Smooth muscle cell (in vitro differentiated cells): ENCODE measurements at regions not wholly inside any gene's neighbourhood (a gene's known extent, or its start where the extent isn't known, plus 50 kb on each side); places are given as distances from the start of the nearest gene placed in this dataset.

Source experiments
- DNase-seq: peaks from one replicate; lab custom pipeline; 2025; ENCODE audit not compliant: unreplicated experiment; lab: John Stamatoyannopoulos, UW
- H2AFZ ChIP-seq: fragments of 200-600 bp; sonication (generic); 2 replicates; pipeline ENCODE4 v1.6.0; 2016; ENCODE audit warnings: antibody characterized with exemption, low read depth, mild to moderate bottlenecking
- H3F3A ChIP-seq: fragments of 200-600 bp; sonication (generic); 2 replicates; pipeline ENCODE4 v1.6.0; 2017; ENCODE audit warnings: antibody characterized with exemption, low read depth
- H3K27ac ChIP-seq: fragments of 200-600 bp; sonication (generic); 2 replicates; pipeline ENCODE4 v1.5.1; 2016; ENCODE audit warnings: low read depth, mild to moderate bottlenecking
- H3K27me3 ChIP-seq: fragments of 200-600 bp; sonication (generic); 2 replicates; pipeline ENCODE4 v1.6.1; 2016; ENCODE audit warnings: low read depth, mild to moderate bottlenecking
- H3K36me3 ChIP-seq: fragments of 200-600 bp; sonication (generic); 2 replicates; pipeline ENCODE4 v1.5.1; 2016; ENCODE audit warnings: low read depth
- H3K4me1 ChIP-seq: fragments of 200-600 bp; sonication (generic); 2 replicates; pipeline ENCODE4 v1.5.1; 2016; ENCODE audit warnings: low read depth
- H3K4me2 ChIP-seq: fragments of 200-600 bp; sonication (generic); 2 replicates; pipeline ENCODE4 v1.6.0; 2016; ENCODE audit warnings: mild to moderate bottlenecking
- H3K4me3 ChIP-seq: fragments of 200-600 bp; sonication (generic); 2 replicates; pipeline ENCODE4 v1.5.1; 2016; ENCODE audit warnings: mild to moderate bottlenecking
- H3K79me2 ChIP-seq: fragments of 200-600 bp; sonication (generic); 2 replicates; pipeline ENCODE4 v1.6.0; 2016; ENCODE audit warnings: low read depth, mild to moderate bottlenecking
- H3K9ac ChIP-seq: fragments of 200-600 bp; sonication (generic); 2 replicates; pipeline ENCODE4 v1.6.0; 2016; ENCODE audit warnings: low read depth
- H3K9me3 ChIP-seq: fragments of 200-600 bp; sonication (generic); replicated peaks from 2 replicates; pipeline ENCODE4 v1.5.1; 2016; ENCODE audit warnings: low read depth
- H4K20me1 ChIP-seq: fragments of 200-600 bp; sonication (generic); 2 replicates; pipeline ENCODE4 v1.6.0; 2016; ENCODE audit warnings: low read depth
- WGBS: methylation state at CpG from one replicate; pipeline ENCODE4 v1.1.7; 2016; ENCODE audit warnings: low lambda C conversion rate; 5-methylcytosine and 5-hydroxymethylcytosine counted together
- TF ChIP-seq, protein P1 (sequence below): fragments of 200-600 bp; sonication (generic); IDR thresholded peaks from 2 replicates; pipeline ENCODE4 v1.5.1; 2017; ENCODE audit warnings: borderline replicate concordance, mild to moderate bottlenecking, antibody characterized with exemption; ENCODE audit not compliant: insufficient read depth, poor library complexity, severe bottlenecking

DNA sequence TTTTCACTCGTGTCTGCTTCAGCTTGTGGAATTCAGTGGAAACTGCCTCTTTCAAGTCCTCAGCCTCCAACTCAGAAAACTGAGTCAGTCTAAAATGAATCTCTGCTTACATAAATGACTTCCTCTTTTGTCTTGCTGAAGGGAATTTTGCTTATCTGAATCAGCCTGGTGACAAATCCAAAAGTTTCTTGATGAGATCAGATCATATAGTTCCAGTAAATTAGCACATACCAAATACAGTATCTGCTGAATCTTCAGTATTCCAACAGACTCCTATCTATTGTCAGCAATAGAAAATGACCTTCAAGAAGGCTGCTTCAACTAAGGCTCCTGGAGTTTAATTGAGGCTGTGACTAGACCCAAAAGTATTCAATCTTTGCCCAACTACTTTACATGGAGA, 290.0 kb downstream of the MZT1 start:
- H3F3A ChIP-seq, result no peaks in the 10 kb centered on the region
- peak overlapping the region; percentile 37 for H3K27ac ChIP-seq
- DNase-seq, result no peak
- TF ChIP-seq, protein P1, sequence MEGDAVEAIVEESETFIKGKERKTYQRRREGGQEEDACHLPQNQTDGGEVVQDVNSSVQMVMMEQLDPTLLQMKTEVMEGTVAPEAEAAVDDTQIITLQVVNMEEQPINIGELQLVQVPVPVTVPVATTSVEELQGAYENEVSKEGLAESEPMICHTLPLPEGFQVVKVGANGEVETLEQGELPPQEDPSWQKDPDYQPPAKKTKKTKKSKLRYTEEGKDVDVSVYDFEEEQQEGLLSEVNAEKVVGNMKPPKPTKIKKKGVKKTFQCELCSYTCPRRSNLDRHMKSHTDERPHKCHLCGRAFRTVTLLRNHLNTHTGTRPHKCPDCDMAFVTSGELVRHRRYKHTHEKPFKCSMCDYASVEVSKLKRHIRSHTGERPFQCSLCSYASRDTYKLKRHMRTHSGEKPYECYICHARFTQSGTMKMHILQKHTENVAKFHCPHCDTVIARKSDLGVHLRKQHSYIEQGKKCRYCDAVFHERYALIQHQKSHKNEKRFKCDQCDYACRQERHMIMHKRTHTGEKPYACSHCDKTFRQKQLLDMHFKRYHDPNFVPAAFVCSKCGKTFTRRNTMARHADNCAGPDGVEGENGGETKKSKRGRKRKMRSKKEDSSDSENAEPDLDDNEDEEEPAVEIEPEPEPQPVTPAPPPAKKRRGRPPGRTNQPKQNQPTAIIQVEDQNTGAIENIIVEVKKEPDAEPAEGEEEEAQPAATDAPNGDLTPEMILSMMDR, result no peak
- no peak overlapping the region for H3K4me3 ChIP-seq
- no peaks in the 10 kb centered on the region for H3K27me3 ChIP-seq
- no peaks in the 10 kb centered on the region for H4K20me1 ChIP-seq
- H3K36me3 ChIP-seq, result no peaks in the 10 kb centered on the region
- peak overlapping the region; percentile 55 for H3K4me2 ChIP-seq
- no peaks in the 10 kb centered on the region for H3K4me1 ChIP-seq
- no peaks in the 10 kb centered on the region for H3K79me2 ChIP-seq
- WGBS, result 4% methylated on average over 1 of the region's 1 CpG
- peak overlapping the region; percentile 61 for H2AFZ ChIP-seq
- no peaks in the 10 kb centered on the region for H3K9me3 ChIP-seq
- H3K9ac ChIP-seq, result no peak overlapping the region

DNA sequence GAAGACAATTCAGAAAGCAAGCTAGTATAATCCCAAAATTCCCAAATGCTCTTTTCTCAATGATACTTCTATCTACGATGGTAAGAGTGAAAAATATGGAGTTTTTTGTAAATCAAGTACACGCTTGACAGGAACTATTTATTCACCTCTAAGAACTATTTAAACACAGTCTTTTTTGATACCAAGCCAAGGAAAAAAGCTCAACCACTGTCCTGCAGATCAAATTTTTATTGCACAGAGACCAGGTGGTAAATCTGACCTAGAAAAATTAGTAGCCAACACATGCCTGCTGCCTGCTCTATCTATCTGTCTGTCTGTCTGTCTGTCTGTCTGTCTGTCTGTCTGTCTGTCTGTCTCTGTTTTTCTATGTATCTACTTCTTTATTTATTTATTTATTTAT, 292.2 kb downstream of the MZT1 start:
- no peaks in the 10 kb centered on the region for H3K36me3 ChIP-seq
- TF ChIP-seq, protein P1, result no peak

DNA sequence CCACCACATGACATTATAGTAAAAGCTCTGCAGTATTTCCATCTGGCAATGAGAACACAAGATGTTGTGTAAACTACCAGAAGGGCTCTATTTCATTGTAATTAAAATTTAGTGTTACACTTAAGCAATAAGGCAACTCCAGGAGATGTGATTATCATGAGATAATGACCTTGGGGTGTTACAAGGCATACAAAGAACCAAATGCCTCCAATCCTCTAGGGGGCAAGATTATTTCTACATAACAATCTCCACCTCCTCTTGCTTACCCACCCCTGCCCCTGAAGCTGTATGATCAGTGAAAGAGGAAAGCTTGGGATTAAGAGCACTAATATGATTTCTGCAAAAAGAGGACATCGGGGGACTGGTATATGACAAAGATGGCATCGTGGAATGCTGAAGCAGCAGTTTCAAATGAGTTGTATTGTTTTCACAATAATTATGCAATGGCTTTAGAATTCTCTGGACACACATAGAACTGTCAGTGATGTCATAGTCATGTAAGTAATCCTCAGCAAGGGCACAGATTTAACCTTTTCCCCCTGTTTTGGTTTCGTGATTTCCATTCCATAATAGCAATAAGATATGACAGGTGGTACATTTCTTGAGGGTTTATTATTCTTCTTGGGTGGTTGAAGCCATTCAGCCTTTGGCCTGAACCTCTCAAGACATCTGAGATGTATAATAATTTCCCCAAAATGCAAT, 295.3 kb downstream of the MZT1 start:
- DNase-seq, result no peak
- TF ChIP-seq, protein P1, result no peak
- no peak overlapping the region for H3K4me3 ChIP-seq
- H3F3A ChIP-seq, result no peaks in the 10 kb centered on the region
- no peak overlapping the region for H2AFZ ChIP-seq
- no peaks in the 10 kb centered on the region for H3K4me1 ChIP-seq
- no peak overlapping the region for H3K9ac ChIP-seq
- no peaks in the 10 kb centered on the region for H4K20me1 ChIP-seq
- no peaks in the 10 kb centered on the region for H3K27me3 ChIP-seq
- no peaks in the 10 kb centered on the region for H3K9me3 ChIP-seq
- WGBS, result 94% methylated on average over 3 of the region's 3 CpGs
- no peak overlapping the region for H3K4me2 ChIP-seq
- H3K36me3 ChIP-seq, result no peaks in the 10 kb centered on the region
- no peaks in the 10 kb centered on the region for H3K79me2 ChIP-seq
- H3K27ac ChIP-seq, result no peak overlapping the region

More for the DNA sequence above, 292.2 kb downstream of the MZT1 start:
- no peak overlapping the region for H3K9ac ChIP-seq
- DNase-seq, result no peak
- no peak overlapping the region for H3K4me3 ChIP-seq
- H3K79me2 ChIP-seq, result no peaks in the 10 kb centered on the region
- no peak overlapping the region for H2AFZ ChIP-seq
- no peaks in the 10 kb centered on the region for H3F3A ChIP-seq
- no peak overlapping the region for H3K27ac ChIP-seq
- H4K20me1 ChIP-seq, result no peaks in the 10 kb centered on the region
- no peaks in the 10 kb centered on the region for H3K9me3 ChIP-seq
- 100% methylated on average over 2 of the region's 2 CpGs for WGBS
- H3K4me2 ChIP-seq, result no peak overlapping the region
- no peaks in the 10 kb centered on the region for H3K27me3 ChIP-seq
- H3K4me1 ChIP-seq, result no peaks in the 10 kb centered on the region

DNA sequence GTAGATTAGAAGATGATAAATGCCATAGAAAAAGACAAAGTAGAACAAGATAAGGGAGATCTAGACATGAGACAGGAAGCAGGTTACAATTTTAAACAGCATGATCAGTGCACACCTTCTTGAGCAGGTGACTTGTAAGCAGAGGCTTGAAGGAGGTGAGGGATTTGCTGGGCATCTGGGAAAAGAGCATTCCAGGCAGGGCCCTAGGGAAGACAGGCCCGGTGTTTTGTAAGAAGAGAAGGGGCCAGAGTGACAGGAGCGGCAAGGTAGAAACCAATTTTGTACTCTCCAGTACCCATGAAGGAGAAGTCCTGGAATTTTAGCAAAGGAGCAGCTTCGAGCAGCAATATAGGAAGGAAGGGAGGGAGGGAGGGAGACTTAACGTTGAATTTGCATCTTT, 296.5 kb downstream of the MZT1 start:
- no peak for DNase-seq
- no peaks in the 10 kb centered on the region for H3K79me2 ChIP-seq
- no peaks in the 10 kb centered on the region for H3K36me3 ChIP-seq
- H3K27me3 ChIP-seq, result no peaks in the 10 kb centered on the region
- no peak overlapping the region for H3K27ac ChIP-seq
- no peaks in the 10 kb centered on the region for H3K9me3 ChIP-seq
- no peaks in the 10 kb centered on the region for H4K20me1 ChIP-seq
- WGBS, result 51% methylated on average over 4 of the region's 4 CpGs
- TF ChIP-seq, protein P1, result no peak
- no peaks in the 10 kb centered on the region for H3F3A ChIP-seq
- H3K4me1 ChIP-seq, result no peaks in the 10 kb centered on the region
- H3K4me3 ChIP-seq, result no peak overlapping the region
- H3K9ac ChIP-seq, result no peak overlapping the region
- no peak overlapping the region for H3K4me2 ChIP-seq
- no peak overlapping the region for H2AFZ ChIP-seq
